ENCODE measurements at regions not wholly inside any gene's neighbourhood (a gene's known extent, or its start where the extent isn't known, plus 50 kb on each side); places are given as distances from the start of the nearest gene placed in this dataset.

DNA sequence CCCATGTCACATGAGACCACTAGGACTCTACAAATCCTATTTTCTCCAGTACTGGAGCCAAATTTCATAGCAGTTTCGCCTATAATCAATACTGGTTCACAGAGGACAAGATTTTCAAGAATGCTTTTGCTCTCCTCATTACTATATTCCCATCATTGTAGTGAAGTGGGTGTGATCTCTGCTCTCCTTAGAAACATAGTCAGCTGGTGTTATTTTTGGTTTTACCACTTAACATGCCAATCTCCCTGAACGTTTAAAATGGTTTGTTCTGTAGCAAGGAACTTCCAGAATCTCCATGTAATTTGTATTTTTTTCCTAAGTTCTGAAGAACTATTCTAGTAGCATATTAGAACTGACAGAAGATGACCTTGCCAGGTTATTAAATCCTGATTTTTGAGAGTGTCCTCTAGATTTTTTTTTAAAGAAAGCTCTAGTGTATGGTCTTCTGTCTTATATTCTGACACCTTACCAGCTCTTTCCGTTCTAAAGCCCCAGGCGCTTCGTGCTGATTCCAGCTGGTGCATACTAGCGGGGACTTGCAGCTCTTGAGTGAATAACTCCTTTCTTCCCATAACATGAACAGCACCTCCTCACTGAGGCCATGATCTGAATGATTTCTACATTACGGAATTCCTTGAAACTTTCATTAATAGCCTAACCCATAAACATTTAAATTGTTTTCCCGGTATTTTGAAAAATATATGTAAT is 1372.9 kb downstream of the TECRL start:
- Histone ChIP-seq H3K9ac (ENCODE audit: control insufficient read depth, insufficient read depth, low read length) (no peak overlapping the region), H3K27ac (ENCODE audit: control insufficient read depth, insufficient read depth) (no peak overlapping the region), H3K79me2 (ENCODE audit: control insufficient read depth, insufficient read depth, low read length) (no peaks in the 10 kb centered on the region), H4K20me1 (ENCODE audit: control insufficient read depth, insufficient read depth) (no peaks in the 10 kb centered on the region), H3K4me2 (ENCODE audit: control insufficient read depth, insufficient read depth) (no peak overlapping the region), H2AFZ (ENCODE audit: control insufficient read depth, low read depth, low read length) (no peak overlapping the region), H3K9me3 (replicated peaks; ENCODE audit: control insufficient read depth, insufficient read depth, low read length) (no peaks in the 10 kb centered on the region), H3K4me1 (ENCODE audit: control insufficient read depth, insufficient read depth, low read length) (no peaks in the 10 kb centered on the region), H3K4me3 (no peak overlapping the region), H3K36me3 (ENCODE audit: control insufficient read depth in 2 of 2, insufficient read depth in 2 of 2, low read length in 1 of 2) (no peaks in the 10 kb centered on the region), H3K27me3 (replicated peaks in 1 of 2; ENCODE audit: control insufficient read depth in 2 of 2, insufficient read depth in 2 of 2, low read length in 1 of 2) (no peaks in the 10 kb centered on the region)
- CTCF ChIA-PET, result no interaction called here
- no TSS peak for BruUV-seq (replicated peaks)
- in situ Hi-C loops (cut with MboI), result no loop called here
- FAIRE-seq (no peak), DNase-seq (ENCODE audit: low read depth, low spot score) (no peak), ATAC-seq (no peak)
- intact Hi-C loops (cut with micrococcal nuclease; ENCODE audit: unreplicated experiment), result no loop called here
- SMC1A ChIA-PET (ENCODE audit: uncharacterized antibody, unreplicated experiment), result no interaction called here
- 28% methylated on average over 8 of the region's 8 CpGs for WGBS (ENCODE audit: insufficient coverage, insufficient replicate concordance, low lambda C conversion rate, missing lambda C conversion rate)
- POLR2A ChIA-PET, result no interaction called here
- RAD21 ChIA-PET (ENCODE audit: unreplicated experiment), result no interaction called here
- TF ChIP-seq, protein P1, sequence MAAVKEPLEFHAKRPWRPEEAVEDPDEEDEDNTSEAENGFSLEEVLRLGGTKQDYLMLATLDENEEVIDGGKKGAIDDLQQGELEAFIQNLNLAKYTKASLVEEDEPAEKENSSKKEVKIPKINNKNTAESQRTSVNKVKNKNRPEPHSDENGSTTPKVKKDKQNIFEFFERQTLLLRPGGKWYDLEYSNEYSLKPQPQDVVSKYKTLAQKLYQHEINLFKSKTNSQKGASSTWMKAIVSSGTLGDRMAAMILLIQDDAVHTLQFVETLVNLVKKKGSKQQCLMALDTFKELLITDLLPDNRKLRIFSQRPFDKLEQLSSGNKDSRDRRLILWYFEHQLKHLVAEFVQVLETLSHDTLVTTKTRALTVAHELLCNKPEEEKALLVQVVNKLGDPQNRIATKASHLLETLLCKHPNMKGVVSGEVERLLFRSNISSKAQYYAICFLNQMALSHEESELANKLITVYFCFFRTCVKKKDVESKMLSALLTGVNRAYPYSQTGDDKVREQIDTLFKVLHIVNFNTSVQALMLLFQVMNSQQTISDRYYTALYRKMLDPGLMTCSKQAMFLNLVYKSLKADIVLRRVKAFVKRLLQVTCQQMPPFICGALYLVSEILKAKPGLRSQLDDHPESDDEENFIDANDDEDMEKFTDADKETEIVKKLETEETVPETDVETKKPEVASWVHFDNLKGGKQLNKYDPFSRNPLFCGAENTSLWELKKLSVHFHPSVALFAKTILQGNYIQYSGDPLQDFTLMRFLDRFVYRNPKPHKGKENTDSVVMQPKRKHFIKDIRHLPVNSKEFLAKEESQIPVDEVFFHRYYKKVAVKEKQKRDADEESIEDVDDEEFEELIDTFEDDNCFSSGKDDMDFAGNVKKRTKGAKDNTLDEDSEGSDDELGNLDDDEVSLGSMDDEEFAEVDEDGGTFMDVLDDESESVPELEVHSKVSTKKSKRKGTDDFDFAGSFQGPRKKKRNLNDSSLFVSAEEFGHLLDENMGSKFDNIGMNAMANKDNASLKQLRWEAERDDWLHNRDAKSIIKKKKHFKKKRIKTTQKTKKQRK (IDR thresholded peaks at IDR 0.05; ENCODE audit: low read depth, low read length), result no peak
- TF ChIP-seq STAT1 (conservative IDR thresholded peaks at IDR 0.05), result no peak
- no peak for TF ChIP-seq CBX3 (IDR thresholded peaks at IDR 0.05; ENCODE audit: borderline replicate concordance, low read depth)
- TF ChIP-seq, protein P2, sequence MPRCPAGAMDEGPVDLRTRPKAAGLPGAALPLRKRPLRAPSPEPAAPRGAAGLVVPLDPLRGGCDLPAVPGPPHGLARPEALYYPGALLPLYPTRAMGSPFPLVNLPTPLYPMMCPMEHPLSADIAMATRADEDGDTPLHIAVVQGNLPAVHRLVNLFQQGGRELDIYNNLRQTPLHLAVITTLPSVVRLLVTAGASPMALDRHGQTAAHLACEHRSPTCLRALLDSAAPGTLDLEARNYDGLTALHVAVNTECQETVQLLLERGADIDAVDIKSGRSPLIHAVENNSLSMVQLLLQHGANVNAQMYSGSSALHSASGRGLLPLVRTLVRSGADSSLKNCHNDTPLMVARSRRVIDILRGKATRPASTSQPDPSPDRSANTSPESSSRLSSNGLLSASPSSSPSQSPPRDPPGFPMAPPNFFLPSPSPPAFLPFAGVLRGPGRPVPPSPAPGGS (IDR thresholded peaks at IDR 0.05; ENCODE audit: borderline replicate concordance, insufficient read depth, low read depth, low read length, poor library complexity, severe bottlenecking), result no peak
- TF ChIP-seq, protein P3, sequence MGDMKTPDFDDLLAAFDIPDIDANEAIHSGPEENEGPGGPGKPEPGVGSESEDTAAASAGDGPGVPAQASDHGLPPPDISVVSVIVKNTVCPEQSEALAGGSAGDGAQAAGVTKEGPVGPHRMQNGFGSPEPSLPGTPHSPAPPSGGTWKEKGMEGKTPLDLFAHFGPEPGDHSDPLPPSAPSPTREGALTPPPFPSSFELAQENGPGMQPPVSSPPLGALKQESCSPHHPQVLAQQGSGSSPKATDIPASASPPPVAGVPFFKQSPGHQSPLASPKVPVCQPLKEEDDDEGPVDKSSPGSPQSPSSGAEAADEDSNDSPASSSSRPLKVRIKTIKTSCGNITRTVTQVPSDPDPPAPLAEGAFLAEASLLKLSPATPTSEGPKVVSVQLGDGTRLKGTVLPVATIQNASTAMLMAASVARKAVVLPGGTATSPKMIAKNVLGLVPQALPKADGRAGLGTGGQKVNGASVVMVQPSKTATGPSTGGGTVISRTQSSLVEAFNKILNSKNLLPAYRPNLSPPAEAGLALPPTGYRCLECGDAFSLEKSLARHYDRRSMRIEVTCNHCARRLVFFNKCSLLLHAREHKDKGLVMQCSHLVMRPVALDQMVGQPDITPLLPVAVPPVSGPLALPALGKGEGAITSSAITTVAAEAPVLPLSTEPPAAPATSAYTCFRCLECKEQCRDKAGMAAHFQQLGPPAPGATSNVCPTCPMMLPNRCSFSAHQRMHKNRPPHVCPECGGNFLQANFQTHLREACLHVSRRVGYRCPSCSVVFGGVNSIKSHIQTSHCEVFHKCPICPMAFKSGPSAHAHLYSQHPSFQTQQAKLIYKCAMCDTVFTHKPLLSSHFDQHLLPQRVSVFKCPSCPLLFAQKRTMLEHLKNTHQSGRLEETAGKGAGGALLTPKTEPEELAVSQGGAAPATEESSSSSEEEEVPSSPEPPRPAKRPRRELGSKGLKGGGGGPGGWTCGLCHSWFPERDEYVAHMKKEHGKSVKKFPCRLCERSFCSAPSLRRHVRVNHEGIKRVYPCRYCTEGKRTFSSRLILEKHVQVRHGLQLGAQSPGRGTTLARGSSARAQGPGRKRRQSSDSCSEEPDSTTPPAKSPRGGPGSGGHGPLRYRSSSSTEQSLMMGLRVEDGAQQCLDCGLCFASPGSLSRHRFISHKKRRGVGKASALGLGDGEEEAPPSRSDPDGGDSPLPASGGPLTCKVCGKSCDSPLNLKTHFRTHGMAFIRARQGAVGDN (IDR thresholded peaks at IDR 0.05), result no peak
- TF ChIP-seq IKZF1 (conservative IDR thresholded peaks at IDR 0.05), result no peak
- TF ChIP-seq ZNF274 (IDR thresholded peaks at IDR 0.05; ENCODE audit: insufficient read depth, insufficient read length), result no peak
- no peak for TF ChIP-seq RB1 (IDR thresholded peaks at IDR 0.05; ENCODE audit: borderline replicate concordance)
- TF ChIP-seq SMAD1 (IDR thresholded peaks at IDR 0.05; ENCODE audit: low read depth, partially characterized antibody), result no peak
- no peak for TF ChIP-seq SREBF2 (IDR thresholded peaks at IDR 0.05; ENCODE audit: low read length)

Data from GM12878 (cell line).